ENCODE measurements at regions not wholly inside any gene's neighbourhood (a gene's known extent, or its start where the extent isn't known, plus 50 kb on each side); places are given as distances from the start of the nearest gene placed in this dataset.

DNA sequence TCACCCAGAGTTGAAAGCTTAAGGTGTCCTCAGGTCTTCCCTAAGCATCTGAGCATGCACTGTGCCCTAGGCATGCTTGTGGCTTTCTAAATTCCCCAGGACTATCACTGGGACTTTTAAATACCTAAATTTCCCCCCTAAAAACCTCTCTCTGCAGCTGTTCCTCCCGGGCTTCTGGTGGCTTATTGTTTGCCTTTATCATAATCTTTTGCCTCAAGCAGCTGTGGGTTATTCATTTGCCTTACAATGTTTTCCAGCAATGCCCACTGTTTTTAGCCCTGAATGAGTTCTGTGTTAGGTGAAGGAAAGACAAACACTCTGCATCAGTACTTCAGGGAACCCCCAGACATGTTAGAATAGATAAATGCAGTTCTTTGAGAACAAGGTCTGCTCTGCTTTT lies 455.0 kb downstream of the ZIC3 start:
- TF ChIP-seq, protein P1, sequence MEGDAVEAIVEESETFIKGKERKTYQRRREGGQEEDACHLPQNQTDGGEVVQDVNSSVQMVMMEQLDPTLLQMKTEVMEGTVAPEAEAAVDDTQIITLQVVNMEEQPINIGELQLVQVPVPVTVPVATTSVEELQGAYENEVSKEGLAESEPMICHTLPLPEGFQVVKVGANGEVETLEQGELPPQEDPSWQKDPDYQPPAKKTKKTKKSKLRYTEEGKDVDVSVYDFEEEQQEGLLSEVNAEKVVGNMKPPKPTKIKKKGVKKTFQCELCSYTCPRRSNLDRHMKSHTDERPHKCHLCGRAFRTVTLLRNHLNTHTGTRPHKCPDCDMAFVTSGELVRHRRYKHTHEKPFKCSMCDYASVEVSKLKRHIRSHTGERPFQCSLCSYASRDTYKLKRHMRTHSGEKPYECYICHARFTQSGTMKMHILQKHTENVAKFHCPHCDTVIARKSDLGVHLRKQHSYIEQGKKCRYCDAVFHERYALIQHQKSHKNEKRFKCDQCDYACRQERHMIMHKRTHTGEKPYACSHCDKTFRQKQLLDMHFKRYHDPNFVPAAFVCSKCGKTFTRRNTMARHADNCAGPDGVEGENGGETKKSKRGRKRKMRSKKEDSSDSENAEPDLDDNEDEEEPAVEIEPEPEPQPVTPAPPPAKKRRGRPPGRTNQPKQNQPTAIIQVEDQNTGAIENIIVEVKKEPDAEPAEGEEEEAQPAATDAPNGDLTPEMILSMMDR (IDR thresholded peaks at IDR 0.05) = no peak
- TF ChIP-seq EZH2phosphoT487 (IDR thresholded peaks at IDR 0.05) (no peak), EZH2 (IDR thresholded peaks at IDR 0.05) (no peak)

Data from neural progenitor cell (in vitro differentiated cells).